ENCODE measurements at regions not wholly inside any gene's neighbourhood (a gene's known extent, or its start where the extent isn't known, plus 50 kb on each side); places are given as distances from the start of the nearest gene placed in this dataset.

DNA sequence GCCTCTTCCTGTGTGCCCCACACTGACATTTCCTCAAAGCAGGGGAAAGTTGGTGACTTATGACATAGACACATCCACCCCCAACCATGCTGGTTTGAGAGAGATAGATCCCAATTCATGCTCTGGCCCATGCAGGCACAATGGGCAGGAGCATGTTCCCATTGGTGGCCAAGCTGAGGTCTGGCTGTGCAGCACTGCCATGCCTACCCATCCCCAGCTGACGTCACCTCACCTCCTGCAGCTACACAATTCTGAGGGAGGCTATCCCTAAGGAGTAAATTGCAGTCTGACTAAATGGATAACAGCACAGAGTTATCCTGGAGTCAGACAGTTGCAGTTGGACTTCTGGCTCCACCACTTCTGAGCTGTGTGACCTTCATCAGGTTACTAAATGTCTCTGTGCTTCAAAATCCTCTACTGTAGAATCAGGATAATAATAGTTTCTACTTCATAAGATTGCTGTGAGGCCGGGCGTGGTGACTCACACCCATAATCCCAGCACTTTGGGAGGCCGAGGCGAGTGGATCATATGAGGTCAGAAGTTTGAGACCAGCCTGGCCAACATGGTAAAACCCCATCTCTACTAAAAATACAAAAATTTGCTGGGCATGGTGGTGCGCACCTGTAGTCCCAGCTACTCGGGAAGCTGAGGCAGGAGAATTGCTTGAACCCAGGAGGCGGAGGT is 323.9 kb downstream of the BCL11B start:
- TF ChIP-seq ZBTB20 (tag by site-specific recombination; IDR thresholded peaks at IDR 0.05), result no peak
- TF ChIP-seq GLIS1 (tag by site-specific recombination; IDR thresholded peaks at IDR 0.05), result peak; percentile 59
- TF ChIP-seq, protein P1, sequence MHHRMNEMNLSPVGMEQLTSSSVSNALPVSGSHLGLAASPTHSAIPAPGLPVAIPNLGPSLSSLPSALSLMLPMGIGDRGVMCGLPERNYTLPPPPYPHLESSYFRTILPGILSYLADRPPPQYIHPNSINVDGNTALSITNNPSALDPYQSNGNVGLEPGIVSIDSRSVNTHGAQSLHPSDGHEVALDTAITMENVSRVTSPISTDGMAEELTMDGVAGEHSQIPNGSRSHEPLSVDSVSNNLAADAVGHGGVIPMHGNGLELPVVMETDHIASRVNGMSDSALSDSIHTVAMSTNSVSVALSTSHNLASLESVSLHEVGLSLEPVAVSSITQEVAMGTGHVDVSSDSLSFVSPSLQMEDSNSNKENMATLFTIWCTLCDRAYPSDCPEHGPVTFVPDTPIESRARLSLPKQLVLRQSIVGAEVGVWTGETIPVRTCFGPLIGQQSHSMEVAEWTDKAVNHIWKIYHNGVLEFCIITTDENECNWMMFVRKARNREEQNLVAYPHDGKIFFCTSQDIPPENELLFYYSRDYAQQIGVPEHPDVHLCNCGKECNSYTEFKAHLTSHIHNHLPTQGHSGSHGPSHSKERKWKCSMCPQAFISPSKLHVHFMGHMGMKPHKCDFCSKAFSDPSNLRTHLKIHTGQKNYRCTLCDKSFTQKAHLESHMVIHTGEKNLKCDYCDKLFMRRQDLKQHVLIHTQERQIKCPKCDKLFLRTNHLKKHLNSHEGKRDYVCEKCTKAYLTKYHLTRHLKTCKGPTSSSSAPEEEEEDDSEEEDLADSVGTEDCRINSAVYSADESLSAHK (tag by site-specific recombination; IDR thresholded peaks at IDR 0.05), result no peak
- no peak for TF ChIP-seq ZNF791 (tag by site-specific recombination; IDR thresholded peaks at IDR 0.05)
- TF ChIP-seq ZNF426 (tag by site-specific recombination; IDR thresholded peaks at IDR 0.05), result no peak
- no peak for TF ChIP-seq YY2 (tag by site-specific recombination; IDR thresholded peaks at IDR 0.05)
- no peak for TF ChIP-seq MZF1 (tag by site-specific recombination; IDR thresholded peaks at IDR 0.05; ENCODE audit: borderline replicate concordance)
- TF ChIP-seq ZNF624 (tag by site-specific recombination; IDR thresholded peaks at IDR 0.05), result no peak
- no peak for TF ChIP-seq ZNF292 (tag by site-specific recombination; IDR thresholded peaks at IDR 0.05; ENCODE audit: borderline replicate concordance, low read depth)
- no peak for TF ChIP-seq ZFHX2 (tag by site-specific recombination; conservative IDR thresholded peaks at IDR 0.05)
- no peak for TF ChIP-seq ZNF585B (tag by site-specific recombination; IDR thresholded peaks at IDR 0.05)
- no peak for TF ChIP-seq ZNF37A (tag by site-specific recombination; IDR thresholded peaks at IDR 0.05)
- no peak for TF ChIP-seq SETDB1 (IDR thresholded peaks at IDR 0.05; ENCODE audit: insufficient read length, low read length)
- TF ChIP-seq, protein P2, sequence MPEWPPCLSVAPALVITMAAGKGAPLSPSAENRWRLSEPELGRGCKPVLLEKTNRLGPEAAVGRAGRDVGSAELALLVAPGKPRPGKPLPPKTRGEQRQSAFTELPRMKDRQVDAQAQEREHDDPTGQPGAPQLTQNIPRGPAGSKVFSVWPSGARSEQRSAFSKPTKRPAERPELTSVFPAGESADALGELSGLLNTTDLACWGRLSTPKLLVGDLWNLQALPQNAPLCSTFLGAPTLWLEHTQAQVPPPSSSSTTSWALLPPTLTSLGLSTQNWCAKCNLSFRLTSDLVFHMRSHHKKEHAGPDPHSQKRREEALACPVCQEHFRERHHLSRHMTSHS (tag by site-specific recombination; IDR thresholded peaks at IDR 0.05), result no peak
- no peak for TF ChIP-seq ZNF571 (tag by site-specific recombination; IDR thresholded peaks at IDR 0.05)
- TF ChIP-seq ZNF23 (tag by site-specific recombination; IDR thresholded peaks at IDR 0.05; ENCODE audit: borderline replicate concordance), result no peak
- TF ChIP-seq ZIC2 (tag by site-specific recombination; IDR thresholded peaks at IDR 0.05), result peak; percentile 86
- CTCF ChIA-PET, result no interaction called here
- H3K36me3 ChIP-seq (ENCODE audit: control insufficient read depth in 2 of 2, insufficient read depth in 1 of 2, low read length in 2 of 2), result no peaks in the 10 kb centered on the region
- no peaks in the 10 kb centered on the region for H3K9me3 ChIP-seq (ENCODE audit: control insufficient read depth, insufficient read depth, low read depth, low read length)
- H3K4me1 ChIP-seq (ENCODE audit: control insufficient read depth, insufficient read depth, low read length), result peaks cover 4% of the 10 kb centered on the region
- H3K27ac ChIP-seq (ENCODE audit: extremely low read depth, low read depth, low read length), result no peak overlapping the region
- H3K4me3 ChIP-seq (ENCODE audit: low read depth, low read length), result no peak overlapping the region
- POLR2A ChIA-PET, result no interaction called here

DNA sequence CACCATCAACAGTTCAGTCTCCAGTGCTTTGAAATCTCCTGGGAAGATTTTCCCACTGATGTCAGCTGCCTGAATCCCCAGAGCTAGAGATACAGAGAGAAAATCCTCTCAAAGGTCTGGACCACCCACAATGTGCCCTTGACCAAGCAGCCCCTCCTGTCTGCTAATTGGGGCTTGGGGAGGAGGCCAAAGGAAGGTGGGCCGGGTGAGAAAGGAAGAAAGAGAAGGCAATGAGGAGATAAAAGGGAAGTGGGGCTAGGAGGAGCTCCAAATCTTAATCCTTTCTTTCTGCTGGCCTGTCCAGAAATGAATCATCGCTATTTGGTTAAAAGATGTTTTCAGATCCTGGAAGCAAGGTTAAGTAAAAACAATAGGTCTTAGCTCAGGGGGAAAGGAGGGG is 322.9 kb downstream of the BCL11B start:
- POLR2A ChIA-PET, result interaction anchor here (1.2 kb wide), 1 partner anchor 65 kb away, joined by 3 read pairs; no protein-coding TSS in a partner anchor
- CTCF ChIA-PET, result interaction anchor here (0.6 kb wide), 1 partner anchor 207 kb away, joined by 3 read pairs; no protein-coding TSS in a partner anchor
- Histone ChIP-seq H3K36me3 (ENCODE audit: control insufficient read depth in 2 of 2, insufficient read depth in 1 of 2, low read length in 2 of 2) (no peaks in the 10 kb centered on the region), H3K4me3 (ENCODE audit: low read depth, low read length) (no peak overlapping the region), H3K27ac (ENCODE audit: extremely low read depth, low read depth, low read length) (no peak overlapping the region), H3K4me1 (ENCODE audit: control insufficient read depth, insufficient read depth, low read length) (peaks cover 4% of the 10 kb centered on the region), H3K9me3 (ENCODE audit: control insufficient read depth, insufficient read depth, low read depth, low read length) (no peaks in the 10 kb centered on the region)
- no peak for TF ChIP-seq ZNF211 (tag by site-specific recombination; IDR thresholded peaks at IDR 0.05; ENCODE audit: low read depth)
- no peak for TF ChIP-seq ZNF280C (tag by site-specific recombination; IDR thresholded peaks at IDR 0.05)
- no peak for TF ChIP-seq ZNF785 (tag by site-specific recombination; IDR thresholded peaks at IDR 0.05)
- TF ChIP-seq IKZF3 (tag by site-specific recombination; IDR thresholded peaks at IDR 0.05), result no peak
- TF ChIP-seq SP7 (tag by site-specific recombination; IDR thresholded peaks at IDR 0.05), result no peak
- TF ChIP-seq ZBTB26 (tag by site-specific recombination; optimal IDR thresholded peaks at IDR 0.05), result no peak
- TF ChIP-seq ZNF791 (tag by site-specific recombination; IDR thresholded peaks at IDR 0.05), result no peak
- no peak for TF ChIP-seq ZNF248 (tag by site-specific recombination; IDR thresholded peaks at IDR 0.05)
- TF ChIP-seq ZNF426 (tag by site-specific recombination; IDR thresholded peaks at IDR 0.05), result no peak
- no peak for TF ChIP-seq ZFP69B (tag by site-specific recombination; IDR thresholded peaks at IDR 0.05)
- no peak for TF ChIP-seq HIC1 (tag by site-specific recombination; IDR thresholded peaks at IDR 0.05)
- TF ChIP-seq ZNF146 (tag by site-specific recombination; IDR thresholded peaks at IDR 0.05), result no peak
- TF ChIP-seq ZNF654 (tag by site-specific recombination; IDR thresholded peaks at IDR 0.05; ENCODE audit: low read depth), result no peak
